Astrocyte (in vitro differentiated cells and primary cell): ENCODE measurements at regions not wholly inside any gene's neighbourhood (a gene's known extent, or its start where the extent isn't known, plus 50 kb on each side); places are given as distances from the start of the nearest gene placed in this dataset.

Experiments
- CTCF ChIP-seq: IDR thresholded peaks from 2 replicates; pipeline ENCODE4 v1.5.1; 2011; ENCODE audit warnings: low read depth, mild to moderate bottlenecking, inconsistent platforms, low read length, moderate library complexity; ENCODE audit not compliant: insufficient read depth
- EZH2 ChIP-seq: IDR thresholded peaks from 2 replicates; pipeline ENCODE4 v1.6.1; 2012; ENCODE audit warnings: mild to moderate bottlenecking, low read length, inconsistent platforms; ENCODE audit not compliant: insufficient read depth

GRCh38 chr2:56589835-56590234 lies 406.0 kb downstream of the CCDC85A start:
- no peak for TF ChIP-seq CTCF
- no peak for TF ChIP-seq EZH2
